SK-N-SH treated with all-trans-retinoic acid at 6 μM for 48 hours (cell line): ENCODE measurements at regions not wholly inside any gene's neighbourhood (a gene's known extent, or its start where the extent isn't known, plus 50 kb on each side); places are given as distances from the start of the nearest gene placed in this dataset.

Experiments
- ARNTL ChIP-seq: fragments of 450-650 bp; formaldehyde crosslinking; IDR thresholded peaks from 2 replicates; pipeline ENCODE4 v1.5.0; 2020; ENCODE audit warnings: low read depth, mild to moderate bottlenecking, moderate library complexity, borderline replicate concordance
- PATZ1 ChIP-seq: fragments of 250-450 bp; sonication (Bioruptor Pico); IDR thresholded peaks from 2 replicates; pipeline ENCODE4 v1.8.0; 2020; ENCODE audit warnings: mild to moderate bottlenecking, moderate library complexity, borderline replicate concordance
- RARB ChIP-seq: fragments of 250-450 bp; sonication (Bioruptor Pico); IDR thresholded peaks from 2 replicates; pipeline ENCODE4 v1.8.0; 2021; ENCODE audit warnings: mild to moderate bottlenecking, moderate library complexity
- TCF4 ChIP-seq: fragments of 250-450 bp; sonication (Bioruptor Pico); IDR thresholded peaks from 2 replicates; pipeline ENCODE4 v1.8.0; 2021; ENCODE audit warnings: mild to moderate bottlenecking, moderate library complexity, borderline replicate concordance
- ZNF8 ChIP-seq: fragments of 450-650 bp; formaldehyde crosslinking; IDR thresholded peaks from 2 replicates; pipeline ENCODE4 v1.5.0; 2020; ENCODE audit warnings: mild to moderate bottlenecking, moderate library complexity

GRCh38 chr4:98804403-98804802 lies 124.5 kb downstream of the EIF4E start:
- TF ChIP-seq PATZ1 (CRISPR knock-in tag), result no peak
- TF ChIP-seq TCF4 (CRISPR knock-in tag), result no peak
- TF ChIP-seq ZNF8, result no peak
- TF ChIP-seq RARB (CRISPR knock-in tag), result no peak
- no peak for TF ChIP-seq ARNTL
